NOMO-1 (cell line): ENCODE measurements at regions not wholly inside any gene's neighbourhood (a gene's known extent, or its start where the extent isn't known, plus 50 kb on each side); places are given as distances from the start of the nearest gene placed in this dataset.

ENCODE experiments used
- DNase-seq, 2 experiments: peaks; one replicate each; lab custom pipeline; 2025; ENCODE audit not compliant: unreplicated experiment in 2 of 2; lab: John Stamatoyannopoulos, UW

DNA sequence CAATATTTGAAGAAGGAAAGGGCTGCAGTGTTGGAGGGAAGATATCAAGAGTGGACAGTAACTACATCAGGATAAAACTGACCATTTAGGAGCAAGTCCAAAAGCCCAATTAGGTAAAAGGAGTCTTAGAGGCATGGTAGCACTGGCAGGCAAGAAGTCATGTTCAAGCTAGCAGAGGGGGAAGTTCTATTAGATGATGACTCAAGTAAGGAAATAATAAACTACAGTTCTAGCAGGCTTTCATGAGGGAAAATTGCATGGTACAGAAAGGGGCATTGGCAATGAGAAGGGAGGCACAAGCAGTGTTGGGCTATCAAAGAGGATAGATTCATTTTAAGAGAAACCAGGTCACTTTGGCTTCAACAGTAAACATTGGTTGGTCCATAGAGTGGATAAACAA, 156.1 kb upstream of the PTPRK start:
- DNase-seq: no peak

DNA sequence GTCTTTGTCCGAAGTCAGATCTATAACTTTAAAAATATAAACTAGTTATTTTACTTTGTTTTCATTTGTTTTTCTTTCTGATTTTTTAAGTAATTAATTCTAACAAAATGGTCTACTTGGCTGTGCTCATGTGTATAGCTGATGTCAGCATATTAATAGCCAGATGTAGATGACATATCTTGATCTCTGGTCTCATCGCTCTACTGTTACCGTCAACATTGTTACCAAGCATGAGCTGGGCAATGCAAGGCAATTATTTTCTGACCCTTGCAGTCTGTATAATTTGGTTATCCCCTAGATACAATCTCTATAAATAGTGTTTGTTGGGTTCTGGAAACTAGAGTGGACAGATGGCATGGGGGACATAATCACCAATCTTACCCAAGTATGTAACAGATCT, 151.6 kb upstream of the PTPRK start:
- no peak for DNase-seq

- no peak for DNase-seq
Observed at GRCh38 chr6:128667339-128667858, 147.0 kb upstream of the PTPRK start.

DNA sequence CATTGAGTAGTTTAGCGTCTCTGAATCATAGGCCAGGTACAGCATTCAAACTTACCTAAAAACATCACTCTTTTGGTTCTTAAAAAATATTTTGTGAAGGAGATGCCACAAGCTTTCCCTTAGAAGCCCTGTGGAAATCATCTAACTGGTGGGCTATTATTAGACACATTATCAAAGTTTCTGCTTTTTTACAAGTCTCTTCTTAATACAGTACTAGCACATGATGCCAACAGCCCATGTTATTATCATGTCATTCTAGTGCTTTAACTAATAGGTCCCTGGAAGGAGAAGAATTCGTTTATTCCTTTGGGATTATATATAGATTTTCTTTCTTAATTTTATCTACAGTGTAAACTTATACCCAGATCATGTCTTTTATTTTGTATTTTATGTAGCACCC, 146.0 kb upstream of the PTPRK start:
- no peak for DNase-seq

GRCh38 chr6:128663238-128663637, 142.8 kb upstream of the PTPRK start:
- no peak for DNase-seq

- no peak for DNase-seq
Observed at GRCh38 chr6:128659878-128660622, 139.7 kb upstream of the PTPRK start.

DNA sequence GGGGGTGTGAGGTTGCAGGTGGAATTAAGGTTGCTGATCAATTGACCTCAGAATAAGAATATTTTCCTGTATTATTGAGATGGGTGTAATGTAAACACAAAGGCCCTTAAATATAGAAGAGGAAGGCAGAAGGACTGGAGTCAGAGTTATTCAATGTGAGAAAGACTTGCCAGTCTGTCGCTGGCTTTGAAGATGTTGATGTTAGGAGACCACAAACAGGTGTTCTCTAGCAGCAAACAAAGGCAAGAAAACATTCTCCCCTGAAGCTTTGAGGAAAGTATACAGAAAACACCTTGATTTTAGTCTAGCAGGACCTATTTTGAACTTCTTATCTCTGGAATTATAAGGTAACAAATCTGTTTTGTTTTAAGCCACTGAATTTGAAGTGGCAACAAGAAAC, 138.9 kb upstream of the PTPRK start:
- DNase-seq: no peak

- DNase-seq: no peak
Observed at GRCh38 chr6:128657181-128657580, 136.8 kb upstream of the PTPRK start.

DNA sequence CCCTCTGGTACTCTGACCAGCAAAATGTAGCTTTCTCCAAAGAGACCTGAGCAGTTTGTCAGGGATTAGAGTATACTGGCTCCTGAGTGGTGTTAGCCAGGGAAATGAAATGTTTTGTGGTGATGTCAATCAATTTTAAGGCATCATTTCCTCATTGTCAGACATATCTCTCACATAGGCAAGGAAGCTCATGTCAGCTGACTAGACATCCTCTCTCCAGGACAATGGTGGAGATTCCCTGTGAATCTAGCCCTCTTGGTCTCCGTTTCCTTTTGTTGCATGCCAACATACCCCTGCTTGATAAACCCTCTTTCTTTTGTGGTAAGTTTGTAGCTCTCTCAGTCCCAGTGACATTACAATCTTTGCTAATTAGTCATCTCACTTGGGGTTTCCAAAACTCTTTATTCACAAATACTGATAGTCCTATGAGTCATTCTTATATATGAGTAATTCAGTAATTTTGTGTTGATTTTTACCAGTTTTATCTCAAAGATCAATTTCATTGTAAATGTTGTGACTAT, 135.6 kb upstream of the PTPRK start:
- no peak for DNase-seq

- DNase-seq: no peak
Observed at GRCh38 chr6:128648022-128648598, 127.7 kb upstream of the PTPRK start.

DNA sequence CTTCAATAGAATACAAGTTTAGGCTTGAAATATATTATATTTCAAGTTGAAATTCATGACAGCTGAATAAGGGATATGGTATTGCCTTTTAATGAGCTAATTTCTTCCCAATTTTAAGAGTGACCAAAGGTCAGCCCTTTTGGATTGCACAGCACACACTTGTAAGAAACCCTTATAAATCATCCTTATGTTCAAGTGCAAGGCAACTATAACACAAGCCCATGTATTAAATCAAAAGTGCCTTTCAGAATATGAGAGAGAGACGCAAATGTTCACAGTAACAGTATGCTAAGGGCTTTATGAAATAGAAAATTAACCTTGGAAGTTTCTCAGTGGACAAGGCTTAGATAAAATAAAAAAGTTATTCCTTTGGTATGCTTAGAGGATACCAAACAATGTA, 121.7 kb upstream of the PTPRK start:
- DNase-seq: no peak

GRCh38 chr6:128641703-128642102, 121.3 kb upstream of the PTPRK start:
- no peak for DNase-seq

GRCh38 chr6:128638817-128639216, 118.4 kb upstream of the PTPRK start:
- no peak for DNase-seq

DNA sequence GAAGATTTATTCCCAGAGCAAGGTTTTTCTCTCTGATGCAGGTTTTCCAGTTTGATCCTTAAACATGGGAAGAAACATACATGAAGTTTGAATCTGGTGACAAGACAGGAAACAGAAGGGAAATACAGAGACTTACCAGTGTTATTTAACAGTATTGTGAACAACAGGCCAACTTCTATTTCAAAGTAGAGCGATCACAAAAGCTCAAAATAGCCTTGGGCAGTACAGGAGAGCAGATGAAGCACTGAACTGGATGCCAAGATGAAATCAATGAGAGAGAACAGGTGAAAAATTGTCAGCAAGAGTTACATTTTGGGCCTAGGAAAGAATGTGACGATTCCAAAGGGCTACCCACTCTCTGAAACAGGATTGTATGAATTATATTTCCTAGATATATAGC, 114.8 kb upstream of the PTPRK start:
- DNase-seq: no peak

- no peak for DNase-seq
Observed at GRCh38 chr6:128632131-128632530, 111.7 kb upstream of the PTPRK start.

GRCh38 chr6:128631031-128631430, 110.6 kb upstream of the PTPRK start:
- DNase-seq: no peak

DNA sequence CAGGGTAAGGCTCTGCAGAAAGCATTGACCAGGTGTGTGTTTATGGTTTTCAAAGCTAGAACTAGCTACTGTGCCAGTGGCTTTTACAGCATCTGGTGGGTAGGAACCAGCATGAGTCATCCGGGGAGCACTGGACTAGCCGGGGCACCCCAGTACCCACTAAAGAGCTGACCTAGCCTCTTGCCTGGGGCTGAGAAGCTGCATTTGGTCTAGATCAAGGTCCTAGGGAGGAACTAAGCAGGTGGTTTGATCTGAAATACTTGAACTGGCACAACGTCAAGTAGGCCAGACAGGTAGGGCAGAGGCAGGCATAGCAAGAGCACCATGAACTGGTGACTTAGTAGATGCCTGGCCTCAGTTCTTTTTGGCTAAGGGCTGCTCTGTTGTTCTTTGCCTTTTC, 109.8 kb upstream of the PTPRK start:
- DNase-seq: no peak

DNA sequence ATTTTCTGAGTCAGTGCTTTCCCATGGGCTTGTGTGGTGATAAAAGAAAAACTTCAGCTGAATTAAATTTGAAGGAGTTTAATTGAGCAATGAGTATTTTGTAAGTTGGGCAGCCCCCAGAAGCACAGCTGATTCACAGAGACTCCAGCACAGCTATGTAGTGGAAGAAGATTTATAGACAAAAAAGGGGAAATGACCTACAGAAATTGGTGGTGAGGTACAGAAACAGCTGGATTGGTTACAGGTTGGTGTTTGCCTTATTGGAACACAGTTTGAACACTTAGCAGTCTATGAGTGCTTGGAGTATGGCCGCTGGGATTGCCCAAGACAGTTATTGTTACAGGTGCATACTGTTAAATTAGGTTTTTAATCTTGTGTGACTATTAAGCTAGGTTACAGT, 96.9 kb upstream of the PTPRK start:
- DNase-seq: no peak

- DNase-seq: no peak
Observed at GRCh38 chr6:128616342-128616741, 95.9 kb upstream of the PTPRK start.

DNA sequence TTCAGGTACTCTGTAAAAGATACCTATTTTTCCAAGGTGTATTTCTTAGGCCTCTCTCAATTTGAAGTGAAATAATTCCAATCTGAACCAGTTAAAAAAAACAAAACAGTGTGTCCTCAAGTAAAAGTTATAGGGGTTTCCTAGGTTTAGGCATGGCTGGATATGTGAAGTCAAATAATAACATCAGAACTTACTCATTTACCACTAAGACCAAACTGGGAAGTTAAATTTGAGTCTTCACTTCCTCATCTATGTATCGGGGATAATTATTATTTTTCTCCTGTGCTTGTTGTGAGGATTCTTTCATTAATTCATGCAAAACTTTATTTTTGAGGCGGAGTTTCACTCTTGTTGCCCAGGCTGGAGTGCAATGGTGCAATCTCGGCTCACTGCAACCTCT, 86.2 kb upstream of the PTPRK start:
- DNase-seq: no peak

GRCh38 chr6:128605961-128606360, 85.6 kb upstream of the PTPRK start:
- DNase-seq: no peak

DNA sequence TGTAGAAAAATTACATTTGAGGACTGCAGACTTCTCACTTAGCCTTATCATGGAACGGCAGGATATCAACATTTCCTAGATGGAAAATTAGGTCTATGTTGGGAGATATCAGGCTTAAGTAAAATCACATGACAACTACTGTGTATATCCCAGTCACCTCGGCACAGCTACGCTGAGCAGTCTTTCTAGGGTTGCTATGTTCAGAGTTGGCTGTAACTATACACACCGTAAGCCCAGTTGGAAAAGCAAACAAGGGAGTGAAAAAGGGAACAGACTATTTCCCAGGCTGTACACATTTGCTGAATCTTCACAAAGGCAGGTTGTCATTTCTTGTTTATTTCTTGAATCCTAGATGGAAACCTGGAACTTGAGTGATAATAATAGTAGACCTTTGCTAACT, 80.7 kb upstream of the PTPRK start:
- DNase-seq: no peak
